Left lung (tissue), 4 donors: ENCODE measurements at regions not wholly inside any gene's neighbourhood (a gene's known extent, or its start where the extent isn't known, plus 50 kb on each side); places are given as distances from the start of the nearest gene placed in this dataset.
"Not testable (repeated sequence)": the region's sequence is repeated elsewhere in the genome, so short reads cannot be mapped to it uniquely, and the experiment has no call there.

ENCODE experiments used
- ATAC-seq: fragments of 200-7000 bp; cut with Tn5 transposase; one replicate; pipeline ENCODE4 v1.9.1; 2020; ENCODE audit warnings: moderate library complexity
- DNase-seq, 4 donors: peaks; one replicate each; pipeline ENCODE4 v3.0.0-alpha.2; 2013 to 2020
- H3K27ac ChIP-seq, 2 donors: fragments of 200-600 bp; sonication (generic) in 1 of 2; one replicate each; pipeline versions ENCODE4 v1.5.0 to v1.8.0; 2020 to 2021
- H3K27me3 ChIP-seq, 2 donors: fragments of 200-600 bp; sonication (generic) in 1 of 2; one replicate each; pipeline versions ENCODE4 v1.5.0 to v1.8.0; 2020 to 2021
- H3K36me3 ChIP-seq, 2 donors: fragments of 200-600 bp; sonication (generic) in 1 of 2; one replicate each; pipeline versions ENCODE4 v1.5.0 to v1.8.0; 2020 to 2021
- H3K4me1 ChIP-seq, 2 donors: fragments of 200-600 bp; one replicate each; pipeline ENCODE4 v1.8.0; 2021
- H3K4me3 ChIP-seq, 2 donors: fragments of 200-600 bp; sonication (generic) in 1 of 2; one replicate each; pipeline versions ENCODE4 v1.5.0 to v1.8.0; 2020 to 2021; ENCODE audit warnings: mild to moderate bottlenecking in 1 of 2
- H3K9me3 ChIP-seq, 2 donors: fragments of 200-600 bp; sonication (generic) in 1 of 2; one replicate each; pipeline versions ENCODE4 v1.5.0 to v1.8.0; 2020 to 2021
- intact Hi-C, 2 donors: fragments of 100-400 bp; cut with DNase I; formaldehyde crosslinking; loops; one replicate each; pipeline versions ENCODE4 v1.11.2 to v1.14.2; 2022
- TF ChIP-seq, protein P1 (sequence below), 2 donors: fragments of 200-600 bp; sonication (generic) in 1 of 2; IDR thresholded peaks; one replicate each; pipeline versions ENCODE4 v1.5.0 to v1.8.0; 2021; ENCODE audit warnings: antibody characterized with exemption in 2 of 2
- donor health status: DM: no; HTN: yes; CAD: no.
- donor health status: DM: no; HTN: no; CAD: no.

GRCh38 chr15:60179786-60180391, 175.8 kb downstream of the FOXB1 start:
- no peak overlapping the region for H3K4me3 ChIP-seq
- intact Hi-C loops = no loop called here
- H3K36me3 ChIP-seq = no peaks in the 10 kb centered on the region
- peak in 1 of 4 donors; percentile 19 for DNase-seq
- peak; percentile 80 for ATAC-seq
- peaks cover 4 to 7% of the 10 kb centered on the region in 2 donors for H3K27me3 ChIP-seq
- no peaks in the 10 kb centered on the region for H3K9me3 ChIP-seq
- TF ChIP-seq, protein P1, sequence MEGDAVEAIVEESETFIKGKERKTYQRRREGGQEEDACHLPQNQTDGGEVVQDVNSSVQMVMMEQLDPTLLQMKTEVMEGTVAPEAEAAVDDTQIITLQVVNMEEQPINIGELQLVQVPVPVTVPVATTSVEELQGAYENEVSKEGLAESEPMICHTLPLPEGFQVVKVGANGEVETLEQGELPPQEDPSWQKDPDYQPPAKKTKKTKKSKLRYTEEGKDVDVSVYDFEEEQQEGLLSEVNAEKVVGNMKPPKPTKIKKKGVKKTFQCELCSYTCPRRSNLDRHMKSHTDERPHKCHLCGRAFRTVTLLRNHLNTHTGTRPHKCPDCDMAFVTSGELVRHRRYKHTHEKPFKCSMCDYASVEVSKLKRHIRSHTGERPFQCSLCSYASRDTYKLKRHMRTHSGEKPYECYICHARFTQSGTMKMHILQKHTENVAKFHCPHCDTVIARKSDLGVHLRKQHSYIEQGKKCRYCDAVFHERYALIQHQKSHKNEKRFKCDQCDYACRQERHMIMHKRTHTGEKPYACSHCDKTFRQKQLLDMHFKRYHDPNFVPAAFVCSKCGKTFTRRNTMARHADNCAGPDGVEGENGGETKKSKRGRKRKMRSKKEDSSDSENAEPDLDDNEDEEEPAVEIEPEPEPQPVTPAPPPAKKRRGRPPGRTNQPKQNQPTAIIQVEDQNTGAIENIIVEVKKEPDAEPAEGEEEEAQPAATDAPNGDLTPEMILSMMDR (IDR thresholded peaks at IDR 0.05) = peak; percentile 74 to 75
- H3K27ac ChIP-seq = no peak overlapping the region
- H3K4me1 ChIP-seq = no peaks in the 10 kb centered on the region

DNA sequence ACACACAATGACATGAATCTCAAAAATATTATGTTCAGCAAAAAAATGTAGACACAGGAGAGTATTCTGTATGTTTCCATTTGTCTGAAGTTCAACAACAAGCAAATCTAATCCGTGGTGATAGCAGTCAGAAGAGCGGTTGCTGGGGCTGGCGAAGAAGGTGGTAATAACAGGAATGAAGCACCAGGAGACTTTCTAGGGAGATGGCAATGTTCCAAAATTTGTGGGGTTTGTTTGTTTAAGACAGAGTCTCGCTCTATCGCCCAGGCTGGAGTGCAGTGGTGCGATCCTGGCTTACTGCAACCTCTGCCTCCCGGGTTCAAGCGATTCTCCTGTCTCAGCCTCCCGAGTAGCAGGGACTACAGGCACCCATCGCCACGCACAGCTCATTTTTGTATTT, 177.8 kb downstream of the FOXB1 start:
- H3K9me3 ChIP-seq, H3K27ac ChIP-seq, H3K36me3 ChIP-seq, H3K4me1 ChIP-seq, ATAC-seq, DNase-seq, H3K4me3 ChIP-seq, intact Hi-C loops: not testable (repeated sequence)
- peaks cover under 1 to 16% of the 10 kb centered on the region in 2 donors for H3K27me3 ChIP-seq

GRCh38 chr15:60183366-60183765, 179.3 kb downstream of the FOXB1 start:
- Histone ChIP-seq H3K4me3 (no peak overlapping the region), H3K9me3 (no peaks in the 10 kb centered on the region), H3K4me1 (no peaks in the 10 kb centered on the region), H3K27ac (no peak overlapping the region), H3K27me3 (peaks cover 0 to 14% of the 10 kb centered on the region in 2 donors), H3K36me3 (no peaks in the 10 kb centered on the region)
- intact Hi-C loops = no loop called here
- DNase-seq = no peak
- ATAC-seq = no peak
- TF ChIP-seq, protein P1 (IDR thresholded peaks at IDR 0.05) = no peak

DNA sequence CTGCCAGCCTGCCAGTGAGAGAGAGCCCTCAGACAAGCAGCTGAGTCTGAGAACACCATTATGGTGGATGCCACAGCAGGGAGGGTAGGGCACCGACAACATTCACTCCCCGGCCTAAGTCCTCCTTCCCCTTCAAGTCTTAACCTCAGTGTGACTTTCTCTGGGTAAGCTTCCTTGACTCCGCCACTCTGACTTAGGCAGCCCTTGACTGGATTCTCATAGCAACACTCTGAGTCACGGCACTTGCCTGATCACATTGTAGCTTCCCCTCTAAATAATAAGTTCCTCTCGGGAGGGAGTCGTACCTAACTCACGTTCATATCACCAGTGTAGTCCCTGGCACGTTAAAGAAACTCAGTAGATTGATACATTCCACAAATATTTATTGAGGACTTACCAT, 180.5 kb downstream of the FOXB1 start:
- peak; percentile 75 for ATAC-seq
- Histone ChIP-seq H3K4me1 (no peaks in the 10 kb centered on the region), H3K4me3 (no peak overlapping the region), H3K36me3 (no peaks in the 10 kb centered on the region), H3K27me3 (peaks cover 0 to 14% of the 10 kb centered on the region in 2 donors), H3K9me3 (no peaks in the 10 kb centered on the region), H3K27ac (no peak overlapping the region)
- TF ChIP-seq, protein P1 (IDR thresholded peaks at IDR 0.05) = no peak
- intact Hi-C loops = no loop called here
- no peak for DNase-seq

- no peak for ATAC-seq
- no peak for DNase-seq
- Histone ChIP-seq H3K27ac (no peak overlapping the region), H3K27me3 (peaks cover 6 to 11% of the 10 kb centered on the region in 2 donors), H3K4me3 (no peak overlapping the region), H3K9me3 (no peaks in the 10 kb centered on the region), H3K36me3 (no peaks in the 10 kb centered on the region), H3K4me1 (no peaks in the 10 kb centered on the region)
- TF ChIP-seq, protein P1 (IDR thresholded peaks at IDR 0.05) = no peak
- intact Hi-C loops = no loop called here
Measured at GRCh38 chr15:60191016-60191415, 186.9 kb downstream of the FOXB1 start.

GRCh38 chr15:60191821-60192220, 187.7 kb downstream of the FOXB1 start:
- H3K9me3 ChIP-seq = no peaks in the 10 kb centered on the region
- no peak for ATAC-seq
- no peak for DNase-seq
- no peaks in the 10 kb centered on the region for H3K4me1 ChIP-seq
- no peaks in the 10 kb centered on the region for H3K36me3 ChIP-seq
- H3K27me3 ChIP-seq = peaks cover 6 to 11% of the 10 kb centered on the region in 2 donors
- no peak overlapping the region for H3K4me3 ChIP-seq
- TF ChIP-seq, protein P1 (IDR thresholded peaks at IDR 0.05) = no peak
- no peak overlapping the region for H3K27ac ChIP-seq
- intact Hi-C loops = no loop called here
